ENCODE measurements at regions not wholly inside any gene's neighbourhood (a gene's known extent, or its start where the extent isn't known, plus 50 kb on each side); places are given as distances from the start of the nearest gene placed in this dataset.

DNA sequence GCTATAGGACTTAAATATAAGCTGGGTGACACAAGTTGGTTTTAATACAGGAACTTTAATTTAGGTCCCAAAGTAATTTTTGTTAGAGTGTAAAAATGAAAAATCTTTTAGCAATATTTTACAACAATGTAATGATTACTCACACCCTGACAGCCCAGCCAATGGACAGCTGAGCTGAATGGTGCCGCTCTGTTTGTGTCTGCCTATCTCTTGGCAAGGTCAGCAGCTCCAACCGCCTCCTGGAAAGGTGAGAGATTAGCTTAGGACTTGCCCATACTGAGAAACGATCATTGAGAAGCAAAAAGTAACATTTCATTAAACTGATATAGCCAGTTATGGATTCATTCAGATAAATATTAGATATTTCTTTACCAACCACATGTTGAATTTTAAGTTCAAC lies 463.6 kb upstream of the CD180 start:
- no peaks in the 10 kb centered on the region for H3K27me3 ChIP-seq
- peaks cover 0 to 21% (median 4%) of the 10 kb centered on the region in 11 donors for H3K9me3 ChIP-seq
- peaks cover 0 to 7% (median 0%) of the 10 kb centered on the region in 9 donors for H3K4me1 ChIP-seq
- H3K4me3 ChIP-seq = no peak overlapping the region
- DNase-seq = no peak
- ATAC-seq = no peak
- no peaks in the 10 kb centered on the region for H3K36me3 ChIP-seq
- intact Hi-C loops (cut with DNase I) = no loop called here
- TF ChIP-seq, protein P1, sequence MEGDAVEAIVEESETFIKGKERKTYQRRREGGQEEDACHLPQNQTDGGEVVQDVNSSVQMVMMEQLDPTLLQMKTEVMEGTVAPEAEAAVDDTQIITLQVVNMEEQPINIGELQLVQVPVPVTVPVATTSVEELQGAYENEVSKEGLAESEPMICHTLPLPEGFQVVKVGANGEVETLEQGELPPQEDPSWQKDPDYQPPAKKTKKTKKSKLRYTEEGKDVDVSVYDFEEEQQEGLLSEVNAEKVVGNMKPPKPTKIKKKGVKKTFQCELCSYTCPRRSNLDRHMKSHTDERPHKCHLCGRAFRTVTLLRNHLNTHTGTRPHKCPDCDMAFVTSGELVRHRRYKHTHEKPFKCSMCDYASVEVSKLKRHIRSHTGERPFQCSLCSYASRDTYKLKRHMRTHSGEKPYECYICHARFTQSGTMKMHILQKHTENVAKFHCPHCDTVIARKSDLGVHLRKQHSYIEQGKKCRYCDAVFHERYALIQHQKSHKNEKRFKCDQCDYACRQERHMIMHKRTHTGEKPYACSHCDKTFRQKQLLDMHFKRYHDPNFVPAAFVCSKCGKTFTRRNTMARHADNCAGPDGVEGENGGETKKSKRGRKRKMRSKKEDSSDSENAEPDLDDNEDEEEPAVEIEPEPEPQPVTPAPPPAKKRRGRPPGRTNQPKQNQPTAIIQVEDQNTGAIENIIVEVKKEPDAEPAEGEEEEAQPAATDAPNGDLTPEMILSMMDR (IDR thresholded peaks at IDR 0.05) = no peak
- 35 to 58% methylated on average over 3 of the region's 3 CpGs for WGBS, 2 donors
- no peak overlapping the region for H3K27ac ChIP-seq

DNA sequence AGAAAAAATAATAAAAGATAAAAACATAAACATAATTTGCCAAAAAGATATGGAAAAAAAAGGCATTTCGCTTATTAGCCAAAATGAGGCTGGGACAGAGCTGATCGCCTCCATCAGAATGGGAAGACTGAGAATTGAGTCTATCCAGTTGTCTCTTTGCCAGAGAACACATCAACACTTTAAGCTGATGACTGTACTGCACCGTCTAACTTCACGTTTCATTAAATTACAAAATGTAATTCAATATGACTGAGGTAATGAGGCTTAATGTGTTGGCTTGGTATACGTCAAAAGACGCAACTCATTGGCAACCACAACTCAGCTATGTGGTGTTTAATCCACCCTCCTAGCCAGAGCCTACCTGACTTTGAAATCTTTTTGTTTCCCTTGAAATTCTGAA lies 462.7 kb upstream of the CD180 start:
- Histone ChIP-seq H3K4me3 (no peak overlapping the region), H3K27ac (no peak overlapping the region), H3K36me3 (no peaks in the 10 kb centered on the region), H3K9me3 (peaks cover 0 to 15% (median 0%) of the 10 kb centered on the region in 11 donors), H3K4me1 (peaks cover 0 to 7% (median 0%) of the 10 kb centered on the region in 9 donors), H3K27me3 (no peaks in the 10 kb centered on the region)
- intact Hi-C loops (cut with DNase I) = loop anchor here in 1 of 10 donors (5.0 kb wide), 1 partner anchor 33 kb away; no protein-coding TSS in a partner anchor
- ATAC-seq (peak; percentile 52 to 85 (median 76)), DNase-seq (no peak)
- TF ChIP-seq, protein P1 (IDR thresholded peaks at IDR 0.05) = no peak
- 43 to 52% methylated on average over 6 of the region's 6 CpGs for WGBS, 2 donors

DNA sequence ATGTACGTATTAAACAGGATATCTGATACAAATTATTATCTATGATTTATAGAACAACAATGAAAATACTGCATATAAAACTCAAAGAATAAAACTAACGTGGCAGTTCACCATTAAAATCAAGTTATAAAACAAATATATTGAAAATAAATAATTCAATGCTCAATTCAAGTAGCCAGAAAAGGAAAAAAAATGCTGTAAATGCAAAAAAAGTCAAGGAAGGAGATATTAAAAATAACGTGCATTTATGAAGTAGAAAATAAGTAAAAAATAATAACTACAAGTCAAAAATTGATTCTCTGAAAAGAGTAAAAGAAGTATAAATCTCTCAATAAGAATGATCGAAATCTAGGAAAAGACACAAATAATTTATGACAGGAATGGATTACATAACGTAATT lies 460.5 kb upstream of the CD180 start:
- Histone ChIP-seq H3K27me3 (no peaks in the 10 kb centered on the region), H3K9me3 (peaks cover 0 to 9% (median 0%) of the 10 kb centered on the region in 11 donors), H3K36me3 (no peaks in the 10 kb centered on the region), H3K4me3 (no peak overlapping the region), H3K27ac (no peak overlapping the region), H3K4me1 (peaks cover 0 to 8% (median 0%) of the 10 kb centered on the region in 9 donors)
- TF ChIP-seq, protein P1 (IDR thresholded peaks at IDR 0.05) = no peak
- ATAC-seq (no peak), DNase-seq (no peak)
- intact Hi-C loops (cut with DNase I) = loop anchor here in 1 of 10 donors (5.0 kb wide), 1 partner anchor 35 kb away; no protein-coding TSS in a partner anchor
- 78 to 86% methylated on average over 5 of the region's 5 CpGs for WGBS, 2 donors

DNA sequence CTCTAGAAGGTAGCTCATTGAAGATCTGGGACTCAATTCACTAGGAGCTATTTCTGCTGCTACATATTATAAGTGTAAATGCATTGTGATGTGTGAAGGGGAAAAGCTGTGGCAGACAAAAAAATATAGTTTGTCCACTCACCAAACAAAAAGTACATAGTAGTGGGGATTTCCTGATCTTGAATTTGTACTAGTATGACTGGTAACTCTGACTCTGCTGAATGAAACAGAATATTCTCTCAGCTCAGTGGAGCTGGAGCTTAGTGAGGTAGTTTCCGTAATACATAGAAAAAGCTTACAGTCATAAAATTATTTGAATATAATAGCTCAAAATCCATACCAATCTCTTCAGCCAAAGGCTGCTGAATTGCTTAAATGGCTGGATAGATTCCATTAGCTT lies 455.6 kb upstream of the CD180 start:
- peak overlapping the region in 1 of 10 donors; percentile 20 for H3K27ac ChIP-seq
- no peak for ATAC-seq
- intact Hi-C loops (cut with DNase I) = loop anchor here in 1 of 10 donors (5.0 kb wide), 1 partner anchor 335 kb away; no protein-coding TSS in a partner anchor

More for the DNA sequence above, 455.6 kb upstream of the CD180 start:
- WGBS, 2 donors = 71 to 81% methylated on average over 1 of the region's 1 CpG
- no peak for DNase-seq
- no peaks in the 10 kb centered on the region for H3K27me3 ChIP-seq
- TF ChIP-seq, protein P1 (IDR thresholded peaks at IDR 0.05) = no peak
- H3K4me1 ChIP-seq = peaks cover 0 to 27% (median 11%) of the 10 kb centered on the region in 9 donors
- H3K9me3 ChIP-seq = no peaks in the 10 kb centered on the region
- H3K36me3 ChIP-seq = no peaks in the 10 kb centered on the region
- H3K4me3 ChIP-seq = no peak overlapping the region

Data from heart right ventricle (tissue), 16 donors.